Globus pallidus (tissue), 1 donor: ENCODE measurements at regions not wholly inside any gene's neighbourhood (a gene's known extent, or its start where the extent isn't known, plus 50 kb on each side); places are given as distances from the start of the nearest gene placed in this dataset.

Experiments used
- DNase-seq: peaks from one replicate; pipeline ENCODE4 v3.0.0-alpha.2; 2015; ENCODE audit warnings: low spot score

DNA sequence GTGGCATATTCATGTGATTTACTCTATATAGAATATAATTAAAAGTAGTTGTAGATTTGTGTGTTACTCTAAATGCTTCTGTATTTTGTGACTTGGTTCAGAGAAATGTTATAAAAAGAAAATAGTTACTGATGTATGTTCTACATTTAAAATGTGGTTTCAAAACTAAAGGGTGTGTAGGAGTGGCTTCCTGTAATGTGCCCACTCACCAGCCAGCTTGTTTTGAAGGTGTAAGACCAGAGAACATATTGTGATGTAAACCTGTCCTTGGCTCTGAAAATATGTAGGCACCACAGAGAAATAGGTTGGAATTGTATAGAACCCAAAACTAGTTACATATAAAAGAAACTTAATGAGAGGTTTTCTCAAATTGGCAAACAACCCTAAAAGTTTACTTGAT, 51.2 kb upstream of the ARRDC3 start:
- no peak for DNase-seq

DNA sequence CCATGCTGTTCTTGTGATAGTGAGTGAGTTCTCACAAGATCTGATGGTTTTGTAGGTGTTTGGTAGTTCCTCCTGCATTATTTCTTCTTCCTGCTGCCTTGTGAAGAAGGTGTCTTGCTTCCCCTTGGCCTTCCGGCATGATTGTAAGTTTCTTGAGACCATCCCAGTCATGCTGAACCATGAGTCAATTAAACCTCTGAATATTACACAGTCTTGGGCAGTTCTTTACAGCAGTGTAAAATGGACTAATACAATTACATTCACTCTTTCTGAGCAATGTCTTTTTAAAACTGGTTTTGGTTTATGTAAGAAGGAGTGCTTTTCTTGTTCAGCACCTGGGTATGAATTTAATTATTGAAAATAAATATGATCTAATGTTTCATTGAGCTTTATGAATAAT, 50.7 kb upstream of the ARRDC3 start:
- no peak for DNase-seq
